Stimulated activated naive B cell treated with anti-CD40 and anti-IgM and Interleukin-4, amounts not matched to agents 10 μg/mL and 1 μg/mL and 100 μg/mL, for 72 hours (primary cell): ENCODE measurements at regions not wholly inside any gene's neighbourhood (a gene's known extent, or its start where the extent isn't known, plus 50 kb on each side); places are given as distances from the start of the nearest gene placed in this dataset.
"Not testable (repeated sequence)": the region's sequence is repeated elsewhere in the genome, so short reads cannot be mapped to it uniquely, and the experiment has no call there.

Experiments
- ATAC-seq, 2 donors: fragments of 150-1000 bp; cut with Tn5 transposase; replicated peaks; 2 replicates each; pipeline ENCODE4 v1.10.0; 2021; ENCODE audit warnings: moderate library complexity in 1 of 2
- DNase-seq: peaks from one replicate; pipeline ENCODE4 v3.0.0; 2021
- H3K27ac Mint-ChIP-seq: one replicate; pipeline ENCODE4 v1.8.0; 2022; ENCODE audit warnings: mild to moderate bottlenecking, mixed read lengths
- H3K27me3 Mint-ChIP-seq, 2 donors: one replicate each; pipeline ENCODE4 v1.8.0; 2022; ENCODE audit warnings: mixed read lengths in 2 of 2
- H3K36me3 Mint-ChIP-seq, 2 donors: one replicate each; pipeline ENCODE4 v1.8.0; 2022; ENCODE audit warnings: mixed read lengths in 2 of 2, mild to moderate bottlenecking in 1 of 2
- H3K4me1 Mint-ChIP-seq, 2 donors: one replicate each; pipeline ENCODE4 v1.8.0; 2022; ENCODE audit warnings: mixed read lengths in 2 of 2, mild to moderate bottlenecking in 1 of 2
- H3K4me3 Mint-ChIP-seq, 2 donors: one replicate each; pipeline ENCODE4 v1.8.0; 2022; ENCODE audit warnings: mild to moderate bottlenecking in 2 of 2, mixed read lengths in 2 of 2, moderate library complexity in 1 of 2
- H3K9me3 Mint-ChIP-seq, 2 donors: one replicate each; pipeline ENCODE4 v1.8.0; 2022; ENCODE audit warnings: mixed read lengths in 2 of 2, mild to moderate bottlenecking in 1 of 2

- H3K36me3 Mint-ChIP-seq: no peaks in the 10 kb centered on the region
- ATAC-seq (no peak), DNase-seq (no peak)
- H3K9me3 Mint-ChIP-seq: no peaks in the 10 kb centered on the region
- H3K27ac Mint-ChIP-seq: no peak overlapping the region
- no peak overlapping the region for H3K4me3 Mint-ChIP-seq
- peaks cover 0 to 4% of the 10 kb centered on the region in 2 donors for H3K4me1 Mint-ChIP-seq
- H3K27me3 Mint-ChIP-seq: peaks cover 5 to 8% of the 10 kb centered on the region in 2 donors
Observed at GRCh38 chr3:105277656-105278055, 89.1 kb upstream of the ALCAM start.

GRCh38 chr3:105278688-105279087 is 88.0 kb upstream of the ALCAM start:
- DNase-seq: no peak
- H3K27me3 Mint-ChIP-seq: peaks cover 5 to 8% of the 10 kb centered on the region in 2 donors
- H3K36me3 Mint-ChIP-seq: no peaks in the 10 kb centered on the region
- H3K9me3 Mint-ChIP-seq: no peaks in the 10 kb centered on the region
- H3K4me3 Mint-ChIP-seq: no peak overlapping the region
- H3K27ac Mint-ChIP-seq: no peak overlapping the region
- H3K4me1 Mint-ChIP-seq: peaks cover 0 to 4% of the 10 kb centered on the region in 2 donors
- no peak for ATAC-seq

DNA sequence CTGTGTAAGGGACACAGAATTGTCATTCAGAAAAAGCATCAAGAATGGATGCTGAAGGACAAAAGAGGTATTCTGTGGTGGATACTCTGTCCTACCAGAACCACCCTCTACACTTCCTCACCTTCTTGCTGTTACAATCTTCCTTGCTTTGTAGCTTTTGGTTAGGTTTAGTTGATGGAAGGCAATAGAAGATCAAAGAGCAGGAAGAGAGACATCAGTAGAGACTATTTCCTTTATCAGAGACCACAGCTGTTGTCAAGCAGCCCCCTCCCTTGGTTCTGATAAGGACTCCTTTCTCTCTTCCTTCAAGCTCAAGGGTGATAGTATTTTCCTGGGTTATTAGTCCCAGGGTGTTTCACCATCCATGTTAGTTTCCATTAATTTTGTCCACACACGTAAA is 84.7 kb upstream of the ALCAM start:
- Mint-ChIP-seq H3K9me3 (no peaks in the 10 kb centered on the region), H3K27me3 (peaks cover 5 to 8% of the 10 kb centered on the region in 2 donors), H3K27ac (no peak overlapping the region), H3K36me3 (no peaks in the 10 kb centered on the region), H3K4me3 (no peak overlapping the region), H3K4me1 (peaks cover 0 to 4% of the 10 kb centered on the region in 2 donors)
- ATAC-seq (no peak), DNase-seq (no peak)

- no peaks in the 10 kb centered on the region for H3K4me1 Mint-ChIP-seq
- H3K27ac Mint-ChIP-seq: no peak overlapping the region
- no peak overlapping the region for H3K4me3 Mint-ChIP-seq
- DNase-seq: no peak
- H3K27me3 Mint-ChIP-seq: peaks cover 0 to 8% of the 10 kb centered on the region in 2 donors
- ATAC-seq: no peak
- H3K36me3 Mint-ChIP-seq: no peaks in the 10 kb centered on the region
- H3K9me3 Mint-ChIP-seq: peaks cover 1% of the 10 kb centered on the region in 2 donors
Observed at GRCh38 chr3:105284876-105285275, 81.8 kb upstream of the ALCAM start.

DNA sequence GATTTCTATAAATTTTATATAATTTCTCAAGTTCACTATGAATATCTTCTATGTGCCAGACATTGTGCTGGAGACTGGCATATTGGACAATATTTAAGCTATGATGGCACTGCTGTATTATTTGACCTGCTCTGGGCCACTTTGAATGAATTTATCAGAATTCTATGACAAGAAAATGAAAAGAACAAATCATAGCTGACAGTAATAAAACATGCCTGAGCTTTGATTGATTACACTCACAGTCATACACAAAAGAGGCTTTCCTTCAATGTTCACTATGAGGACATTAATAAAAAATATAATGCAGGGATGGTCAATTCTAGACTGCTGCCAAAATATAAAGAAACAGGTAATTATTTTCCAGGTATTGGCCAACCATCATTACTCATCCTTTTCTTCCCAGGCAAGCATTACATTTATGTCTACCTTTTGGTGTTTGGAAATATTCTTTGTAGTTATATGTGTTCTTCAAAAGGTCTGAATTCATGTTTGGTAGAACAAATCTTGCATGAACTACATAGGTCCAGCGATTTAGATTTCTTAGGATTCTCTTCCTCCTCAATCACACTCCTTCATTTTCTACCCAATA is 81.0 kb upstream of the ALCAM start:
- Mint-ChIP-seq H3K36me3 (no peaks in the 10 kb centered on the region), H3K27me3 (peaks cover 0 to 8% of the 10 kb centered on the region in 2 donors), H3K9me3 (peaks cover 4% of the 10 kb centered on the region in 2 donors), H3K4me1 (no peaks in the 10 kb centered on the region), H3K4me3 (no peak overlapping the region), H3K27ac (no peak overlapping the region)
- ATAC-seq (no peak), DNase-seq (no peak)

- no peak overlapping the region for H3K27ac Mint-ChIP-seq
- H3K9me3 Mint-ChIP-seq: peaks cover 4 to 6% of the 10 kb centered on the region in 2 donors
- no peak for ATAC-seq
Observed at GRCh38 chr3:105293441-105293840, 73.3 kb upstream of the ALCAM start.

GRCh38 chr3:105296182-105296822 is 70.4 kb upstream of the ALCAM start:
- not testable (repeated sequence) for DNase-seq, H3K27ac Mint-ChIP-seq, H3K27me3 Mint-ChIP-seq, H3K4me1 Mint-ChIP-seq, H3K36me3 Mint-ChIP-seq, H3K9me3 Mint-ChIP-seq, ATAC-seq, H3K4me3 Mint-ChIP-seq

More at GRCh38 chr3:105293441-105293840, 73.3 kb upstream of the ALCAM start:
- Mint-ChIP-seq H3K4me1 (no peaks in the 10 kb centered on the region), H3K4me3 (no peak overlapping the region), H3K27me3 (no peaks in the 10 kb centered on the region), H3K36me3 (no peaks in the 10 kb centered on the region)
- DNase-seq: no peak

GRCh38 chr3:105304487-105304886 is 62.2 kb upstream of the ALCAM start:
- H3K27ac Mint-ChIP-seq: no peak overlapping the region
- DNase-seq (no peak), ATAC-seq (no peak)
- H3K9me3 Mint-ChIP-seq: peaks cover 18 to 26% of the 10 kb centered on the region in 2 donors
- H3K4me1 Mint-ChIP-seq: no peaks in the 10 kb centered on the region
- H3K4me3 Mint-ChIP-seq: no peak overlapping the region
- peaks cover 6 to 10% of the 10 kb centered on the region in 2 donors for H3K36me3 Mint-ChIP-seq
- H3K27me3 Mint-ChIP-seq: no peaks in the 10 kb centered on the region

DNA sequence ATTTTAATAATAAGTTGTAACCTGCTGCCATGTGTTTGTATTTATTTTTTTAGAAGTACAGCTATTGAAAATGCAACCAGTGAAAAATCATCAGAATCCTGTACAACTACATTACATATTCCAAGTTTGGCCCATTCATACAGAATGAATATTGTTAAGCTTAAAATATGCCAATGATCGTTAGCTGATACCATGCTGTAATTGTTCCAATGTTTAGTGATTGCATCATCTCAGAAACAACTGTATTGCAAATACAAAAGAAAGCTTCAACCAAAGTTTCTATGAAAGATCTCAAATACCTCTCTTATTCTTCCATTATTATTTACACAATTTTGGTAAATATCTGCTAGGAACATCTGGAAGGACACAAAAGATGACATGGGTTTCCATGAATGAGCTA is 51.6 kb upstream of the ALCAM start:
- Mint-ChIP-seq H3K36me3 (no peaks in the 10 kb centered on the region), H3K4me1 (no peaks in the 10 kb centered on the region), H3K4me3 (no peak overlapping the region), H3K9me3 (no peaks in the 10 kb centered on the region), H3K27me3 (no peaks in the 10 kb centered on the region), H3K27ac (no peak overlapping the region)
- ATAC-seq: no peak
- no peak for DNase-seq

GRCh38 chr3:105315815-105316214 is 50.9 kb upstream of the ALCAM start:
- H3K4me3 Mint-ChIP-seq: no peak overlapping the region
- no peaks in the 10 kb centered on the region for H3K27me3 Mint-ChIP-seq
- H3K36me3 Mint-ChIP-seq: no peaks in the 10 kb centered on the region
- no peaks in the 10 kb centered on the region for H3K9me3 Mint-ChIP-seq
- ATAC-seq (no peak), DNase-seq (no peak)
- no peaks in the 10 kb centered on the region for H3K4me1 Mint-ChIP-seq
- H3K27ac Mint-ChIP-seq: no peak overlapping the region

- Mint-ChIP-seq H3K36me3 (no peaks in the 10 kb centered on the region), H3K27me3 (no peaks in the 10 kb centered on the region), H3K4me1 (no peaks in the 10 kb centered on the region), H3K9me3 (no peaks in the 10 kb centered on the region), H3K4me3 (no peak overlapping the region), H3K27ac (no peak overlapping the region)
- ATAC-seq: no peak
- DNase-seq: no peak
Observed at GRCh38 chr3:105316331-105316730, 50.4 kb upstream of the ALCAM start.
